HEK293 (cell line): ENCODE measurements at regions not wholly inside any gene's neighbourhood (a gene's known extent, or its start where the extent isn't known, plus 50 kb on each side); places are given as distances from the start of the nearest gene placed in this dataset.

Experiments
- FEZF1 ChIP-seq: fragments of 450-650 bp; formaldehyde crosslinking; IDR thresholded peaks from 2 replicates; pipeline ENCODE4 v1.5.1; 2016; ENCODE audit warnings: missing biosample characterization, missing genetic modification characterization
- KLF16 ChIP-seq: fragments of 450-650 bp; formaldehyde crosslinking; IDR thresholded peaks from 2 replicates; pipeline ENCODE4 v1.5.1; 2017; ENCODE audit warnings: missing biosample characterization, missing genetic modification characterization
- KLF9 ChIP-seq: fragments of 450-650 bp; formaldehyde crosslinking; IDR thresholded peaks from 2 replicates; pipeline ENCODE4 v1.5.1; 2016; ENCODE audit warnings: missing biosample characterization, missing genetic modification characterization, low read depth
- RBAK ChIP-seq: fragments of 450-650 bp; formaldehyde crosslinking; IDR thresholded peaks from 2 replicates; pipeline ENCODE4 v1.5.1; 2016; ENCODE audit warnings: missing biosample characterization, missing genetic modification characterization
- TCF7L2 ChIP-seq: IDR thresholded peaks from 2 replicates; pipeline ENCODE4 v1.6.1; 2011; ENCODE audit warnings: low read depth, mild to moderate bottlenecking, inconsistent platforms, low read length, moderate library complexity, borderline replicate concordance
- ZNF366 ChIP-seq: fragments of 450-650 bp; formaldehyde crosslinking; conservative IDR thresholded peaks from 2 replicates; pipeline ENCODE4 v1.5.1; 2016; ENCODE audit warnings: missing biosample characterization, missing genetic modification characterization
- ZNF510 ChIP-seq: fragments of 450-650 bp; formaldehyde crosslinking; IDR thresholded peaks from 2 replicates; pipeline ENCODE4 v1.5.1; 2018; ENCODE audit warnings: mild to moderate bottlenecking, missing genetic modification characterization, missing biosample characterization; ENCODE audit not compliant: insufficient replicate concordance
- ZNF623 ChIP-seq: fragments of 450-650 bp; formaldehyde crosslinking; IDR thresholded peaks from 2 replicates; pipeline ENCODE4 v1.5.1; 2016; ENCODE audit warnings: missing biosample characterization, missing genetic modification characterization
- ZNF747 ChIP-seq: fragments of 450-650 bp; formaldehyde crosslinking; IDR thresholded peaks from 2 replicates; pipeline ENCODE4 v1.5.1; 2016; ENCODE audit warnings: missing biosample characterization, missing genetic modification characterization
- ZXDB ChIP-seq: fragments of 450-650 bp; formaldehyde crosslinking; IDR thresholded peaks from 2 replicates; pipeline ENCODE4 v1.5.1; 2016; ENCODE audit warnings: missing biosample characterization, missing genetic modification characterization
- TF ChIP-seq, protein P1 (sequence below): fragments of 450-650 bp; formaldehyde crosslinking; IDR thresholded peaks from 2 replicates; pipeline ENCODE4 v1.5.1; 2016; ENCODE audit warnings: missing biosample characterization, missing genetic modification characterization
- TF ChIP-seq, protein P2 (sequence below): fragments of 450-650 bp; formaldehyde crosslinking; IDR thresholded peaks from 2 replicates; pipeline ENCODE4 v1.5.1; 2016; ENCODE audit warnings: missing biosample characterization, missing genetic modification characterization

DNA sequence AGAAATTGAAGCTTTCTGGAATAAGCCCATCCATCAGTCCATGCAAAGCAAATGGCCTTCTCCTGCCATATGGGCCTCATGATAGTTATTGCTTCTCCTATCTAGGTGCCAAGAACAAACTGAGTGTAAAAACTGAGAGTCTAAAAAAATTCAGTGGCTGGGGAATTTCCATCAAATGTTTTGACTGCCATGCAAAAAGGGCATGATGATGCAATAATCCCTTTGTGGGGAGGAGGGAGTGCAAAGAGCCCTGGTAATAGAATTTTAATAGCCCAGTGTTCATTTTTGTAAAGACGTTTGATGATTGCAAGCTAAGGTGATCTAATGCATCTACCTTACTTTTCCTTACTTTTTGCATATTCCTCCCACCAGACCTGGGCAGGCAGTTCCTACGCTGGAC, 683.7 kb downstream of the EPM2A start:
- TF ChIP-seq ZNF623 (tag by site-specific recombination) (no peak), TCF7L2 (no peak), ZNF366 (no peak), ZXDB (tag by site-specific recombination) (no peak), ZNF510 (tag by site-specific recombination) (no peak), KLF9 (tag by site-specific recombination) (no peak), FEZF1 (tag by site-specific recombination) (no peak), ZNF747 (tag by site-specific recombination) (no peak), RBAK (tag by site-specific recombination) (no peak), KLF16 (tag by site-specific recombination) (no peak)
- TF ChIP-seq, protein P1, sequence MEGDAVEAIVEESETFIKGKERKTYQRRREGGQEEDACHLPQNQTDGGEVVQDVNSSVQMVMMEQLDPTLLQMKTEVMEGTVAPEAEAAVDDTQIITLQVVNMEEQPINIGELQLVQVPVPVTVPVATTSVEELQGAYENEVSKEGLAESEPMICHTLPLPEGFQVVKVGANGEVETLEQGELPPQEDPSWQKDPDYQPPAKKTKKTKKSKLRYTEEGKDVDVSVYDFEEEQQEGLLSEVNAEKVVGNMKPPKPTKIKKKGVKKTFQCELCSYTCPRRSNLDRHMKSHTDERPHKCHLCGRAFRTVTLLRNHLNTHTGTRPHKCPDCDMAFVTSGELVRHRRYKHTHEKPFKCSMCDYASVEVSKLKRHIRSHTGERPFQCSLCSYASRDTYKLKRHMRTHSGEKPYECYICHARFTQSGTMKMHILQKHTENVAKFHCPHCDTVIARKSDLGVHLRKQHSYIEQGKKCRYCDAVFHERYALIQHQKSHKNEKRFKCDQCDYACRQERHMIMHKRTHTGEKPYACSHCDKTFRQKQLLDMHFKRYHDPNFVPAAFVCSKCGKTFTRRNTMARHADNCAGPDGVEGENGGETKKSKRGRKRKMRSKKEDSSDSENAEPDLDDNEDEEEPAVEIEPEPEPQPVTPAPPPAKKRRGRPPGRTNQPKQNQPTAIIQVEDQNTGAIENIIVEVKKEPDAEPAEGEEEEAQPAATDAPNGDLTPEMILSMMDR (tag by site-specific recombination), result no peak
- TF ChIP-seq, protein P2, sequence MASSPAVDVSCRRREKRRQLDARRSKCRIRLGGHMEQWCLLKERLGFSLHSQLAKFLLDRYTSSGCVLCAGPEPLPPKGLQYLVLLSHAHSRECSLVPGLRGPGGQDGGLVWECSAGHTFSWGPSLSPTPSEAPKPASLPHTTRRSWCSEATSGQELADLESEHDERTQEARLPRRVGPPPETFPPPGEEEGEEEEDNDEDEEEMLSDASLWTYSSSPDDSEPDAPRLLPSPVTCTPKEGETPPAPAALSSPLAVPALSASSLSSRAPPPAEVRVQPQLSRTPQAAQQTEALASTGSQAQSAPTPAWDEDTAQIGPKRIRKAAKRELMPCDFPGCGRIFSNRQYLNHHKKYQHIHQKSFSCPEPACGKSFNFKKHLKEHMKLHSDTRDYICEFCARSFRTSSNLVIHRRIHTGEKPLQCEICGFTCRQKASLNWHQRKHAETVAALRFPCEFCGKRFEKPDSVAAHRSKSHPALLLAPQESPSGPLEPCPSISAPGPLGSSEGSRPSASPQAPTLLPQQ (tag by site-specific recombination), result no peak
